ENCODE measurements at regions not wholly inside any gene's neighbourhood (a gene's known extent, or its start where the extent isn't known, plus 50 kb on each side); places are given as distances from the start of the nearest gene placed in this dataset.

DNA sequence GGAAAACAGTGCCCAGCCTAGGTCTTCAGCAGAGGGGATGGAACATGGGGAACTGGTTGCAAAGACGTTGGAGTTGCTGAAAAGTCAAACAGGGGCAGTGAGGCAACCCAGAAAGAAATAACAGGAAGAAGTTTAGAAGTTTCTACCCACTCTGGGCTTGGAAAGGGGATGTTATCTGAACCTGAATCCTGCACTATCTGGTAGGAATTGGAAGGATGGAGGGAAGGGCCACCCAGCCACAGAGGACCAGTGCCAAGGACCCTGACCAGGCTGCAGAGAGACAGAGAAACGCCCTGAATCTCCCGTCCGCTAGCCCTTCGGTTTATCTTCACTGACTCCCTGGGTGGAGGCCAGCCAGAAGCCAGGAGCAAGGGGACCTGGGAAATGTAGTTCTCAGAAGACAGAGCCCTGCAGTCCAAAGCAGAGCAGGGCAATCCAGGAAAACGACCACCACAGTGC lies 217.3 kb upstream of the RREB1 start:
- TF ChIP-seq, protein P1, sequence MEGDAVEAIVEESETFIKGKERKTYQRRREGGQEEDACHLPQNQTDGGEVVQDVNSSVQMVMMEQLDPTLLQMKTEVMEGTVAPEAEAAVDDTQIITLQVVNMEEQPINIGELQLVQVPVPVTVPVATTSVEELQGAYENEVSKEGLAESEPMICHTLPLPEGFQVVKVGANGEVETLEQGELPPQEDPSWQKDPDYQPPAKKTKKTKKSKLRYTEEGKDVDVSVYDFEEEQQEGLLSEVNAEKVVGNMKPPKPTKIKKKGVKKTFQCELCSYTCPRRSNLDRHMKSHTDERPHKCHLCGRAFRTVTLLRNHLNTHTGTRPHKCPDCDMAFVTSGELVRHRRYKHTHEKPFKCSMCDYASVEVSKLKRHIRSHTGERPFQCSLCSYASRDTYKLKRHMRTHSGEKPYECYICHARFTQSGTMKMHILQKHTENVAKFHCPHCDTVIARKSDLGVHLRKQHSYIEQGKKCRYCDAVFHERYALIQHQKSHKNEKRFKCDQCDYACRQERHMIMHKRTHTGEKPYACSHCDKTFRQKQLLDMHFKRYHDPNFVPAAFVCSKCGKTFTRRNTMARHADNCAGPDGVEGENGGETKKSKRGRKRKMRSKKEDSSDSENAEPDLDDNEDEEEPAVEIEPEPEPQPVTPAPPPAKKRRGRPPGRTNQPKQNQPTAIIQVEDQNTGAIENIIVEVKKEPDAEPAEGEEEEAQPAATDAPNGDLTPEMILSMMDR (IDR thresholded peaks at IDR 0.05), result no peak
- TF ChIP-seq EZH2 (IDR thresholded peaks at IDR 0.05) (no peak), EZH2phosphoT487 (IDR thresholded peaks at IDR 0.05) (no peak)

Measured in neural progenitor cell (in vitro differentiated cells).